Hematopoietic multipotent progenitor cell treated with erythropoietin and hydrocortisone succinate and interleukin-3 and kit ligand, for 4 days (in vitro differentiated cells): ENCODE measurements at regions not wholly inside any gene's neighbourhood (a gene's known extent, or its start where the extent isn't known, plus 50 kb on each side); places are given as distances from the start of the nearest gene placed in this dataset.
A peak's percentile ranks its signal among the peaks of the same experiment; 100 is the strongest.

Source experiments
- DNase-seq: peaks from one replicate; pipeline ENCODE4 v3.0.0-alpha.2; 2015

DNA sequence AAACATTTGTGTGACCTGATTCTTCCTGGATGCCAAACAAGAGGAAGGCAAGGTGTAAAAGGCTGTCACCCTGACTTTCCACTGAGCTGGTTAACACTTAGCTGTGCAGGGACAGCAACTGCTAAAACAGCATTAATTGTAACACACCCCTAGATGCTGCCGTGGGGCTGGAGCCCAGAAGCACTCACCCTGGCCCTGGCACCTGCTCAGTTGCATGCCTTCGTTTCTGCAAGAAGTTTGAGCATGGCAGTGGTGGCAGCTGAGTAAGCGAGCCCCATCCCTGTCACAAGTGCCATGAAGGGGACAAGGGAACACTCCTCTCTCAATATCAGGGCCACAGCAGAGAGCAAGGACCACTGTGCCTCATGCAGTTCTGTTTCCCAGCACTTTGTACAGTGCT, 330.2 kb downstream of the TMEM114 start:
- no peak for DNase-seq

DNA sequence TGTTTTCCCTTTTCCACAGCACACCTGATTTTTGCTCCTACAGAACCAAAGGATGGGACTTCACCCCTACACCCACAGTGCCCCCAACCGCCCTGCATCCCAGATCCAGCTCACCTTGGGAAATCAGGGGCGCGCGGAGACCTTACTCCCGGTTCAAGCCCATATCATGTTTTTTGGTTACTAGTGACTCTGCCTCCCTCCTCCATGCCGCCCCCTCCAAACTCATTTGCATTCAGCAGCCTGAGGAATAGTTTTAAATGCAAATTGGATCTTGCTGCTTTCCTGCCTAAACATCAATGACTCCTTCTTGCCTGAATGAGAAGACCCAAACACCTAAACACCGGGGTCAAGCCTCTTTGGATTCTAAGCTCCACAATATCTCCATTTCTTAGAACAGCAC, 331.8 kb downstream of the TMEM114 start:
- no peak for DNase-seq

DNA sequence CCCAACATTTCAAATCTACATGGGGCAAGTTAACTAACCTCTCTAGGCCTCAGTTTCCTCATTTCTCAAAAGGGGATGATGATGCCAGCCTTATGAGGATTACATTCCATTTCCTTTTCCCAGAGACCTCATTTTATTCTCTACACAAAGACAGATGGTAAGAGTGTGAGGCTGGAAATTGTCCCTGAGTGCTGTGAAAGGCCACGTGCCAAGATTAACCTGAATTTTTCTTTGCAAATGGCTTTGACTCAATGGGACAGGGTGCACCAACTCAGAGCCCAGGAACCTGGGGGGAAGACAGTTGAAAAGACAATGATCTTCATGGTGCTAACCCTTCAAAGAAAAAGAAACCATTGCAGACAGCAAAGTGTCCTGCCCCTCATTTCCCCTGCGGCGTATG, 332.8 kb downstream of the TMEM114 start:
- DNase-seq = no peak

DNA sequence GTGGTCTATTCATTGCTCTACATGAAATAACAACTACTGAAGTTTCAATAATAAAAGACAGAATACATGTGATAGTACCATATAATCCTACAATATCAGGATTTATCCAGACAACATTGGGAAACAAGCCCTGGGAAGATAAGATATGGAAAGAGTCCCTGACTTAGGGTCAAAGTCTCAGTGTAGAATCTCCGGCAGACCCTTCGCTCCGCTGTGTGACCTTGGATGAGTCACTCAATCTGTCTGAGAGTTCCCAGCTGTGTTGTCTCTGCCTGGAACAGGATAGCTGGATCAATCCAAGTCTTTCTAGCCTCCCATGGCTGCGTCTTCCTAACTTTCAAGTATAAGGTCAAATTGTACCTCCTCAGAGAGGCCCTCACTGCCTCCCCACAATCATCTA, 335.9 kb downstream of the TMEM114 start:
- DNase-seq = no peak

DNA sequence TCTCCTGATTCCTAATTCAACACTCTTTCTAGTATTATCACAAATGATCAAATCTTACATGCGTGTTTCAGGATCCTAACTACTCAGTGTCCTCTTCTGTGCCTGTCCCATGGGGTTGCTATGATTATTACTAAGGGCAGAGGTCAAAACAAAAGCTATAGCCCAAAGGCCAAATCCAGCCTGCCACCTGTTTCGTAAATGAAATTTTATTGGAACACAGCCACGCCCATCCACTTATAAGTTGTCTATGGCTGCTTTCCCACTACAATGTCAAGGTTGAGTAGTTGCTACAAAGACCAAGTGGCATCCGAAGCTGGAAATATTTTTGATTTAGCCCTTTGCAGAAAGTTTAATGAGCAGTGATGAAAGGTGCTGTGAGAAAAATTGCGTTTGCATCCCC, 336.6 kb downstream of the TMEM114 start:
- DNase-seq = no peak

DNA sequence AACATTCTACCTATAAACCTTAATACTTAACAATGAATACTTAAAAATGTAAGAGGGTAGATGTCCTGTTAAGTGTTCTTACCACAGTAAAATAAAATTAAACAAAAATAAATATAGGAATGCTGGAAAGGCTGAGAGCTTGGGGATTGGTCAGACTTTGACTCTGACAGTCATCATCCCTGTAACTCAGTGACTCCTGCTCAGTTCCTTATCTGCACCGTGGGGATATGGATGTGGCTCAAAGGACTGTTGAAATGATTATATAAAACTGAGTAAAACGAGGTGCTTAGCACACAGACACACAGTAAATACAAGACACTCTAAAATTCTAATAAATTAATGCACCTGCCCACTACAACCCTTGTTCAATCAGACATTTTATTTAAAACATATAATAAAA, 338.6 kb downstream of the TMEM114 start:
- DNase-seq = no peak

DNA sequence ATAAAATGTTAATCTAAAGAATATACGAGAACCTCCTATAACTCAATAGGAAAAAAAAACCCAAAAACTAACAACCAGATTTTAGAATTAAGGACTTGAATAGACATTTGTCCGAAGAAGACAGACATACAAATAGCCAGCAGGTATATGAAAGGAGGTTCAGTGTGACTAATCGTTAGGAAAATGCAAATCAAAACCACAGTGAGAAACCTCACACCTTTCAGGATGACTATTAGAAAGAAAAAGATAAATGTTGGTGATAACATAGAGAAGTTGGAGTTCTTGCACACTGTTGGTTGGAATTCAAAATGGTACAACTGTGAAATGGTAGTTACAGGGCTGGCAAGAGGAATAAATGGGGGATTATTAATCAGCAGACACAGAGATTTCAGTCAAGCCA, 339.0 kb downstream of the TMEM114 start:
- DNase-seq = no peak

DNA sequence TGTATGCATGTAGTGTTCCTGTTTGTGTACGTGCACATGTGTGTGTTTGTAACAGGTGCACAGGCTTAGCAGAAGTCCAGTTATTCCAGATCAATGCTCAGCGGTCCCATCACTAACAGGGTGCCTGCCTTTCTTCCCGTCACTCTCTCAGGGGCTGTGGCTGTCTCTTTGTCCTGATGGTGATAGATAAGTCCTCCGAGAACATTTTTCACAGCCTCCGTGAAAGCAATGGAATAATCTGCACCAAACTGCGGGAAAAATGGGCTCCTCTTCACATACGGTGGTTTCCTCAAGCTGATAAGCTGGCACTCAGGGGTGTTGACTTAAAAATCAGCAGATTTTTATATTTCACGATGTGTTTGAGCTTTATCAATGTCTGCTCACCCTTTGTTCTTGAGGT, 342.3 kb downstream of the TMEM114 start:
- no peak for DNase-seq

DNA sequence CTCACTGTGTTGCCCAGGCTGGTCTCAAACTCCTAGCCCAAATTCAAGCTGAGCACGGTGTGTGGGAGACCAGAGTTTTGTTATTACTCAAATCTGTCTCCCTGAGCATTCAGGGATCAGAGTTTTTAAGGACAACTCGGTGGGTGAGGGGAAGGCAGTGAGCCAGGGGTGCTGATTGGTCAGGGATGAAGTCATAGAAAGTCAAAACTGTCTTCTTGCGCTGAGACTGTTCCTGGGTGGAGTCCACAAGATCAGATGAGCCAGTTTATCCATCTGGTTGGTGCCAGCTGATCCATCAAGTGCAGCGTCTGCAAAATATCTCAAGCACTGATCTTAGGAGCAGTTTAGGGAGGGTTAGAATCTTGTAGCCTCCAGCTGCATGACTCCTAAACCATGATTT, 346.3 kb downstream of the TMEM114 start:
- DNase-seq = no peak

DNA sequence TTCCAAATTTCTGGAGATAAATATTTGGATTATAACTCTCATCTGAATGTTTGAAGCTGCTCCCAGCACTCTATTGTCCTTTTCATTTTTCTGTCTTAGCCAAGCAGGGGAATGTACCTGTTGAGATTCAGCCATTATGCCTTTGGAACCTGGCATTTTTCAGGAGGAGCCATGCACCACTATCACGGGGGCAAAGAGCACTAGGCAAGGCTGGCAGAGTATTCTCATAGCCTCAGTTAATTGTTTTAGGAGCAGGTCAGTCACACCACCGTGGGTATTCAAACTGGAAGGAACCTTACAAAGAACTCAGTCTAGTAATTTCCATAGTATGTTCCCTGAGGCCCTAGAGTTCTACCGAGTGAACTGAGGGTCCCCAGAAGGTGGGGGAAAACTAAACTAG, 348.9 kb downstream of the TMEM114 start:
- no peak for DNase-seq

DNA sequence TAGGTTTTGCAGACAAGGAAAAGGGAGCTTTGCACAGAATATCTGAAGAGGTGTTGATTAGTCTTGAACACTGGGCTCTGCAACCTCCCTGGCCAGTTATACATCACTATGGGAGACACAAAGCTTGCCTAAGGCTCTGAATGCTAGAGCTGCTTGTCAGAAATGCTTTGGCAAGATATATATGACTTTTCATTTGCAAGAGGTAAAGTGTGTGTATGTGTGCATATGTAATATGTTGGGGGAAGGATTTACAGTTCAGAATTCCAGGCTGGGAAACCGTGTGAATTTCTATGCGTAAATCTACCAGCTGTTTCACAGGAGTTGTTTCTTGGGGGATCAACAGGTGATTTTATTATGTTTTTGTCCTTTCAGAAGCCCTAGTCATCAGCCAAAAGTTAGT, 350.9 kb downstream of the TMEM114 start:
- DNase-seq = no peak

DNA sequence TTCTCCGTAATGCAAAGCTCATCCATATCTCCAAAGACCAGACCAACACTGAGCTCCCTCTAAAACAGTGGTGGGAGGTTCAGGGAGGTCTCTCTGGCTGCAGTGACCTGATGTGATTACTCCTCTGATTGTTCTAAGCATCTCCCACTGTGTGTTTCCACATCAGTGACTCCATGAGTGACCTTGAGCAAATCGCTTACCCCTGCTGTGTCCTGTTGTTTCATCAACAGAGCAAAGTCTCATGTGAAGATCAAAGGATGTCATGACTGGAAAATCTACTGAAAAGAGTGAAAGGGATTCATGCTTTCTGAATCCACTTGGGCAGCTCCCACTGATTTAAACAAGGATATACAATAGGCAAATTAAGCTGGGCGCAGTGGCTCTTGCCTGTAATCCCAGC, 352.9 kb downstream of the TMEM114 start:
- DNase-seq = no peak

DNA sequence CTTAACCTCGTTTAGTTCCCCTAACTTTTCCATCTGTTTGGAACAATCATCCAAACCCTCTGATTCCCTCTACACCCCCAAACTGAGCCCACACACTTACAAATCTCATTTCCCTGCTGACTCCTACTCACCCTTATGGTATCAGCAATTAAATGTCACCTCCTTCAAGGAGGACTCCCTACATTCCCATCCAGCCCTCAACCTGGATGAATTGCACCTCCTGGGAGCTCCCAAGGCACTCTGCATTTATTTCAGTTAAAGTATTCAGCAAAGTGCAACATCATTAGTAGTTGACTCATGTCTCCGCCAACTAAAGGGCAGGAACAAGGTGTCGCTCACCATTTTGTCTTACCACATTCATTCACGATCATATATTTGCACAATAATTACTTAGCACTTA, 353.5 kb downstream of the TMEM114 start:
- DNase-seq = no peak

DNA sequence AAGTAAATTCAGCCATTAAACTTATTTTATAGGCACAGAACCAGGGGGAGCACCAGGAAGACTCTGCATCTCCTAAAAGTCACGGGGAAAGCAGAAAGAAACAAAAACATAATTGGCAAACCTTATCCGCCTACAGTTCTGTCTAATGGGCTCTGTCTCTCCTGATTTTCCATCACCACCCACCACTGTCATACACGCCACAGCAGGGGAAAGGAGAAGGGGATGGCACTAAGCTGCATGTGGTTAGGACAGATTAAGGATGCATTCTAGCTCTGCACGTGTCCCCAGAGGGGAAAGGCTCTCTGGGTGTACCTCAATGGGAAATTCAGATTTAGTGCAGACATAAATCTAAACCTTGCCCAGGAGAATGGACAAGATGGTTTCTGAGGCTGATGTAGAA, 359.8 kb downstream of the TMEM114 start:
- no peak for DNase-seq

DNA sequence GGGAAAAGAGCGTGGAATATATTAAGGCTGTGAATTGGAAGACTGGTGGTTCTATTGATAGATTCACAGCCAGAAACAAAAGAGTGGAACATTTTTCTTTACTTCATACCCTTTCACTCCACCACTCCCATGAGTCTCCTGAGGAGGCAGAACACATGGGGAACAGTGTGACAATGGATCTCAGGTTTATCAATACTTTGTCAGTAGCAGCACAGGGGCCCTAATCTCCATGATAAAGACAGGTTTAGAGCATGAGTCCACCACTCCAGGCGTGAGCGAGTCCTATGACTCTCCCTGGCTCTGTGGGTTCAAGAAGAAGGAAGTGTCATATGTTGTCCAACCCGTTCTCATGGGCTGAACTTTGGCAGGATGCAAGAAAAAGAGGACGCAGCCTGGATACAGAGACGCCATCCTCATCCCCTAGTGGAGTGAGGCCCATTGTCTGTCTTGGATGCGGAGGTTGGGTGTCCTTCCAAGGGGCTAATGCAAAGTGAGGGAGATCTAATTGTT, 361.2 kb downstream of the TMEM114 start:
- no peak for DNase-seq

DNA sequence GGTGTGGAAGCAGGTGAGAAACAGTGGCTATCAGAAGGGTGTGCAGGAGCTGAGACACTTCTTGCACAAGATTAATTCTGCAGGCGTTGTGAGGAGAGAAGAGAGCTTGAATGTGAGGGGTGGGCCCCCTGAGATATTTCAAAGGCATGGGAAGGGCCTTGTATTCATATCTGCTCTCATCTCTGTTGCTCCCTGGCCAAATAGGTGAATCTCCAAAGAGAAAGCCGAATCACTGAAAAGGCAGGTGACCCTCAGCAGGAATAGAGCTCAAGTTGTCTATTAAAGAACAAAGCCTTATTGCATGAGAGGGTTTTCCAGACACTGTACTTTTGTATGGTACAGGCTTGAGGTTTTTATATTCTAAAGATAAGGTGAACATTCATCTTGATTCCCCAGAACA, 373.1 kb downstream of the TMEM114 start:
- no peak for DNase-seq

DNA sequence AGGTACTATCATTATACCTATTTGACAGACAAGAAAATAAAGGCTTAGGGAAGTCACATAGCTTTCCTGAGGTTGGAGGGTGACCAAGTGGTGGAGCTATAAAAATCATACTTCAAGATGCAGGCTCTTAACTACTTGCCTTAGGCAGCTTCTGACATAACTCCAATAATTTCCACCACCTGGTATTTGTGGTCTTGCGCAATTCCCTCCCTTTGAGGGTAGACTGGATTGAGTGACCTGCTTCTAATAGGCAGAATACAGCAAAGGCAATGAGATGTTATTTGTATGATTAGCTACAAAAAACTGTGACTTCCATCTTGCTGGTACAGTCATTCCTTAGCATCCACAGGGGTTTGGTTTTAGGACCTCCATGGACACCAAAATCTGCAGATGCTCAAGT, 385.5 kb downstream of the TMEM114 start:
- DNase-seq = no peak

DNA sequence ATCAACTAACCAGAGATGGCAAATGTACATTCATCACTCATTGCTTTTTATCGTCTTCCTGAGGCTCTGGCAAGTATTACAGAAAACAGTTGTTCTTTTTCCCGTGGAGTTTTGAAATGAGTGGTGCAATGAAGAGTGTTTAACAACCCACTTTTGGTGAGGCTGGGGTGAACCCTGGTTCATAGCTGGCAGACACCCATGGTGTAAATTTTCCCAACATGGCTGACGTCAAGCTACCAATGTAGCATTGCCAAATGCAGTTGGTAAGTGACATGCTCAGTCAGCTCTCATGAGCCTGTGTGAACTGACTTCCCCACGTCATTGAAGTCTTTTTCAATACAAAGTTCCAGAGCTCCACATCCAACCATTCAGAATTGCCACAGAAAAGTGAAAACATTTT, 386.2 kb downstream of the TMEM114 start:
- DNase-seq = no peak

DNA sequence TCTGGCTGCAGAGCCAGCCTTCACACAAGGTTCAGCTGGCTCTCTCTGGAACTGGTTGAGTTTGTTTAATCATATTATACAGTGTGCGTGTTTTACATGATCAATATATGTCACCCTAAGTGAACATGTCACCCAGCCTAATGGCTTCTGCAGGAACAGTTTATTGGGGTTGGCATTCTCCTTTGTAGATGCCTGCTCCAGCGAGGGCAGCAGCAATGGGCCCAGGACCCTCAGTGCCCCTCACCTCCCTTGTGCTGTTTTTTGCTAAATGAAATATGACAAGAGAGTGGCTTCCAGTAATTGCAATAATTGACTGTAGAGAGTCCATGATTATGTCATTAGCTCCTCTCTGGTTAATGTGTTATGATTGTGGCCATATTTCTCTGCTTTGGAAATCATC, 387.2 kb downstream of the TMEM114 start:
- DNase-seq = no peak

DNA sequence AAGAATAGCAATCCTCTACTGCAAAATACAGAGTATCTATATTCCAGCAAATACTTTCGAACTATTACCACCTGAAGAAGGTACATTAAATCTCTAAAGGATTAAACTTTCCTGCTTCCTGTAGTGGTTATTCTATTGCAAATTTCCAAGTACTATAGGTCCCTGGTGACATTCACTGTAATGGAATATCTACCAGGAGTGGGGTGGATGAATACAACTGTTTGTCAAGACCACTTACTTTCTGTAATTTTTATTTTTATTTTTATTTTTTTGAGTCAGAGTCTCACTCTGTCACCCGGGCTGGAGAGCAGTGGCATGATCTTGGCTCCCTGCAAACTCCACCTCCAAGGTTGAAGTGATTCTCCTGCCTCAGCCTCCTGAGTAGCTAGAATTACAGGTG, 389.5 kb downstream of the TMEM114 start:
- DNase-seq = no peak

DNA sequence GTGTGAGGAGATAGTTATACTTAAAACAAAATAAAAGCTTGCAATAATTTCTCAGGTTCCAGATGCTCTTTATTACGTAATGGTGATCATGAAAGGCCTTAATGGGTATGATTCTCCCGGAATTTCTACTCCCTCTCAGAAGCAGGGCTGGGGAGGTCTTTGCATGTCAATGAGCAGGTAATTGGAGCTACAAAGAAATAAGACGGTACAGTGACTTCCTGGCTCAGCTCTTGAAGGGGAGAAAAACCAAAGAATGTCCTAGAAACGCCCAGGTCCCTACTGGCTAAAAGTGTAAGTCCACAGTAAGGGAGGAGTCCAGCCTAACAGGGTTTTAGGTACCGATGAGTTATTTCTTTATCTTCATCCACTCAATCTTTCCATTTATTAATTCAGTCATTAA, 390.9 kb downstream of the TMEM114 start:
- DNase-seq = no peak

DNA sequence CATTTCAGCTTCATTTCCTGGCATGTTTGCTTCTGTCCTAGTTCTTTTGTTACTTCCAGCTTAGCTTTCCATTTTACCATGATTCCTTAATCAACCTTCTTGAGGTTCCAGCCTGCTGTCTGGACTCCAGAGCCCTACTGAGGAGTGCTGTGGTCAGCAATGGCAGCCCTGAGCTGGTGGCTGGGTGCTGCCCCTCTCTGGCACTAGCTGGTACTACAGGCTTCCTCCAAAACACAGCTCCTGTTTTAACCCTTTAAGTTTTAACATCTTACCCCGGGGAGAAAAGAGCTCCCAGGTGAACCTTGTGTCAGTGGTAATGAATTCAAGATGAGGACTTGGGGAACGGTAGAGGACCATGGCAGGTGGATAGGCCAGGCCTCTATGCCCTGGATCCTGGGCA, 395.5 kb downstream of the TMEM114 start:
- peak; percentile 17 for DNase-seq

DNA sequence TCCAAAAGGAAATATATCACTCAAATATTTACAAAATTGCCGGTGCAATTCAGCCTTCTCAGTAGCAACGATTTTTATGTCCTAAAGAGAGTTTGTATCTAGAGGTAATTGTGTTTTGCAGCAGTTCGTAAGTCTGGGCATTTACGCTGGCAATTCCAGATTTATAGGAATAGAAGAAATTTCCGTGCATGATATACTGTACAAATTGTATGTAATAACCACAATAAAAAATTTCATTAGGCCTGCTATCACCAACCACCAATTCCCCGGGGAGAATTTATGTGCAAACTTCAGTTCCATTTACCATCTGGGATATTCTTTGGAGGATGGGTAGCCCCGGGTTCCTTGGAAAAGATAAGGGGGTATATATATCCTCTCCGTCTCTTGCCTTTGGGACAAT, 401.5 kb downstream of the TMEM114 start:
- no peak for DNase-seq

DNA sequence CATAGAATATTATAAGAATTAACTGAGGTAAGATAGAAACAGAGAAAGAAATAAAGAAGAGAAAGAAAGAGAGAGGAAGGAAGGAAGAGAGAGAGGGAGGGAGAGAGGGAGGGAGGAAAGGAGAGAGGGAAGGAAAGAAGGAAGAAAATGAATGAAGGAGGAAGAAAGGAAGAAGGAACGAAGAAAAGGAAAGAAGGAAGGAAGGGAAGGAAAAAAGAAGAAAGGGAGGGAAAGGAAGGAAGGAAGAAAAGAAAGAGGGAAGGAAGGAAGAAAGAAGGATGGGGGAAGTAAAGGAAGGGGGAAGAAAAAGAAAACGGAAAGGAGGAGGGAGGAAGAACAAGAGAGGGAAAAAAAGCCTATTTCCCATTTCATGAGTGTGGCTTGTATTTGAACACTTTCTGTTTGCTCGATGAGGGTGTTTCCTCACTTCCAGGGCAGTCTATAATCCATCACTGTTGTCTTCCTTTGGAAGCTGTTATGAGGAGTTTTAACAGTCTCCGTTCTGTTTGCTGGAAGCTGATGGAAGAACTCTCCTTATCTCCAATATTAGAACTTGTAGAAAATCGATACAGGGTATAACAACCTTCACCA, 402.4 kb downstream of the TMEM114 start:
- DNase-seq = no peak

DNA sequence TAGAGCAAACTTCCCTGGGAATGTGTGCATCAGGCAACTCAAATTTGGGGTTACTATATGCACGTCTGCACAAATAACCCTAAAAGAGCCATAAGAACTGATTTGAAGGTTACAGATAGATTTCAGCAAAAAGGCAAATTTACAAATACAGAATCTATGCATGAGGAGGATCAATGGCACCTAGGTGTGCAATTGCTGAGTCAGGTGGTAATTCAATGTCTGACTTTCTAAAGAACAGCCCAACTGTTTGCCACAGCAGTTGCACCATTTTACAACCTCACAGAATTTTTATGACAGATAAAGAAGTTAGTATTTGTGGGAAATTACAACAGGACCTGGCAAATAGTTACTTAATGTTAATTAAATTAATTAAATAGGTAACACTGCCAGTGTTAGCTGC, 405.5 kb downstream of the TMEM114 start:
- no peak for DNase-seq
